ENCODE measurements at regions not wholly inside any gene's neighbourhood (a gene's known extent, or its start where the extent isn't known, plus 50 kb on each side); places are given as distances from the start of the nearest gene placed in this dataset.
"Not testable (repeated sequence)": the region's sequence is repeated elsewhere in the genome, so short reads cannot be mapped to it uniquely, and the experiment has no call there.

GRCh38 chr1:104125266-104125665, 375.6 kb downstream of the AMY1C start:
- no peak for TF ChIP-seq CTCF (IDR thresholded peaks at IDR 0.05; ENCODE audit: extremely low read depth, insufficient read depth, missing control alignments)
- in situ Hi-C loops (cut with MboI; ENCODE audit: low pct_unique_long_range_greater_than_20kb, low sequenced_read_pairs, unreplicated experiment) = no loop called here
- DNase-seq (ENCODE audit: low spot score) = no peak

GRCh38 chr1:104125970-104126369, 376.3 kb downstream of the AMY1C start:
- no peak for DNase-seq (ENCODE audit: low spot score)
- TF ChIP-seq CTCF (IDR thresholded peaks at IDR 0.05; ENCODE audit: extremely low read depth, insufficient read depth, missing control alignments) = no peak
- in situ Hi-C loops (cut with MboI; ENCODE audit: low pct_unique_long_range_greater_than_20kb, low sequenced_read_pairs, unreplicated experiment) = no loop called here

GRCh38 chr1:104132382-104132973, 382.8 kb downstream of the AMY1C start:
- in situ Hi-C loops (cut with MboI; ENCODE audit: low pct_unique_long_range_greater_than_20kb, low sequenced_read_pairs, unreplicated experiment) = no loop called here
- peak; percentile 49 for TF ChIP-seq CTCF (IDR thresholded peaks at IDR 0.05; ENCODE audit: extremely low read depth, insufficient read depth, missing control alignments)
- peak; percentile 4 for DNase-seq (ENCODE audit: low spot score)

GRCh38 chr1:104135036-104135435, 385.3 kb downstream of the AMY1C start:
- in situ Hi-C loops (cut with MboI; ENCODE audit: low pct_unique_long_range_greater_than_20kb, low sequenced_read_pairs, unreplicated experiment); DNase-seq (ENCODE audit: low spot score): not testable (repeated sequence)

- in situ Hi-C loops (cut with MboI; ENCODE audit: low pct_unique_long_range_greater_than_20kb, low sequenced_read_pairs, unreplicated experiment) = no loop called here
- no peak for TF ChIP-seq CTCF (IDR thresholded peaks at IDR 0.05; ENCODE audit: extremely low read depth, insufficient read depth, missing control alignments)
- DNase-seq (ENCODE audit: low spot score) = no peak
Measured at GRCh38 chr1:104136621-104137020, 386.9 kb downstream of the AMY1C start.

GRCh38 chr1:104156738-104157137, 407.0 kb downstream of the AMY1C start:
- no peak for DNase-seq (ENCODE audit: low spot score)
- in situ Hi-C loops (cut with MboI; ENCODE audit: low pct_unique_long_range_greater_than_20kb, low sequenced_read_pairs, unreplicated experiment) = no loop called here
- TF ChIP-seq CTCF (IDR thresholded peaks at IDR 0.05; ENCODE audit: extremely low read depth, insufficient read depth, missing control alignments) = no peak

- no peak for TF ChIP-seq CTCF (IDR thresholded peaks at IDR 0.05; ENCODE audit: extremely low read depth, insufficient read depth, missing control alignments)
- DNase-seq (ENCODE audit: low spot score) = no peak
Measured at GRCh38 chr1:104163912-104164476, 414.3 kb downstream of the AMY1C start.

More at GRCh38 chr1:104163912-104164476, 414.3 kb downstream of the AMY1C start:
- in situ Hi-C loops (cut with MboI; ENCODE audit: low pct_unique_long_range_greater_than_20kb, low sequenced_read_pairs, unreplicated experiment) = no loop called here

Measured in GM13977 (cell line).